GM23338 (cell line): ENCODE measurements at regions not wholly inside any gene's neighbourhood (a gene's known extent, or its start where the extent isn't known, plus 50 kb on each side); places are given as distances from the start of the nearest gene placed in this dataset.

Source experiments
- ATAC-seq: fragments of 200-7000 bp; cut with Tn5 transposase; 3 replicates; pipeline ENCODE4 v1.9.1; 2020
- DNase-seq: peaks from one replicate; pipeline ENCODE4 v3.0.0-alpha.2; 2015; ENCODE audit warnings: low spot score
- H2AFZ ChIP-seq: fragments of 200-600 bp; sonication (generic); 2 replicates; pipeline ENCODE4 v1.8.0; 2016; ENCODE audit warnings: antibody characterized with exemption, mild to moderate bottlenecking, moderate library complexity
- H3F3A ChIP-seq: fragments of 200-600 bp; sonication (generic); replicated peaks from 2 replicates; pipeline ENCODE4 v1.8.0; 2017; ENCODE audit warnings: antibody characterized with exemption, mixed run types, low read depth
- H3K27ac ChIP-seq: fragments of 200-600 bp; sonication (generic); 2 replicates; pipeline ENCODE4 v1.6.1; 2016; ENCODE audit warnings: low read depth
- H3K27me3 ChIP-seq: fragments of 200-600 bp; sonication (generic); 2 replicates; pipeline ENCODE4 v1.8.0; 2016; ENCODE audit warnings: mild to moderate bottlenecking, mixed run types, moderate library complexity; ENCODE audit not compliant: insufficient read depth
- H3K36me3 ChIP-seq: fragments of 200-600 bp; sonication (generic); 2 replicates; pipeline ENCODE4 v1.8.0; 2016; ENCODE audit warnings: mild to moderate bottlenecking; ENCODE audit not compliant: insufficient read depth
- H3K4me1 ChIP-seq: fragments of 200-600 bp; sonication (generic); 2 replicates; pipeline ENCODE4 v1.8.0; 2016; ENCODE audit warnings: mild to moderate bottlenecking, moderate library complexity; ENCODE audit not compliant: insufficient read depth
- H3K4me2 ChIP-seq: fragments of 200-600 bp; sonication (generic); 2 replicates; pipeline ENCODE4 v1.7.1; 2017; ENCODE audit warnings: mixed run types
- H3K4me3 ChIP-seq: fragments of 200-600 bp; sonication (generic); 2 replicates; pipeline ENCODE4 v1.6.1; 2016; ENCODE audit warnings: mixed run types
- H3K79me2 ChIP-seq: fragments of 200-600 bp; sonication (generic); replicated peaks from 2 replicates; pipeline ENCODE4 v1.8.0; 2017; ENCODE audit warnings: mild to moderate bottlenecking; ENCODE audit not compliant: insufficient read depth
- H3K9me2 ChIP-seq: fragments of 200-600 bp; sonication (generic); 2 replicates; pipeline ENCODE4 v1.8.0; 2017; ENCODE audit not compliant: insufficient read depth
- H4K20me1 ChIP-seq: fragments of 200-600 bp; sonication (generic); replicated peaks from 2 replicates; pipeline ENCODE4 v1.8.0; 2017; ENCODE audit warnings: mild to moderate bottlenecking; ENCODE audit not compliant: insufficient read depth
- H3K27ac Mint-ChIP-seq: 2 replicates; pipeline ENCODE4 v1.8.0; 2020; ENCODE audit warnings: inconsistent platforms, mild to moderate bottlenecking, moderate library complexity, mixed read lengths
- H3K27me3 Mint-ChIP-seq: 3 replicates; pipeline ENCODE4 v1.8.0; 2022; ENCODE audit warnings: low read depth, mild to moderate bottlenecking, moderate library complexity, mixed read lengths, inconsistent platforms; ENCODE audit not compliant: insufficient read depth, poor library complexity
- H3K36me3 Mint-ChIP-seq: 3 replicates; pipeline ENCODE4 v1.8.0; 2021; ENCODE audit warnings: low read depth, mild to moderate bottlenecking, inconsistent platforms, moderate library complexity, mixed read lengths
- H3K4me1 Mint-ChIP-seq: 3 replicates; pipeline ENCODE4 v1.8.0; 2020; ENCODE audit warnings: mild to moderate bottlenecking, inconsistent platforms, mixed read lengths
- H3K4me3 Mint-ChIP-seq: 3 replicates; pipeline ENCODE4 v1.8.0; 2021; ENCODE audit warnings: moderate library complexity, mild to moderate bottlenecking, inconsistent platforms, mixed read lengths
- H3K9me3 Mint-ChIP-seq: 3 replicates; pipeline ENCODE4 v1.8.0; 2020; ENCODE audit warnings: moderate library complexity, mild to moderate bottlenecking, inconsistent platforms, mixed read lengths
- JUNB ChIP-seq: IDR thresholded peaks from one replicate; pipeline ENCODE4 v1.6.1; 2016; ENCODE audit warnings: antibody characterized with exemption; ENCODE audit not compliant: unreplicated experiment
- ZNF331 ChIP-seq: fragments of 250-450 bp; sonication (Bioruptor Pico); IDR thresholded peaks from 2 replicates; pipeline ENCODE4 v1.5.0; 2020; ENCODE audit warnings: low read depth, mild to moderate bottlenecking, moderate library complexity
- TF ChIP-seq, protein P1 (sequence below): fragments of 250-450 bp; sonication (Bioruptor Pico); IDR thresholded peaks from 2 replicates; pipeline ENCODE4 v1.5.0; 2020; ENCODE audit warnings: mild to moderate bottlenecking, moderate library complexity
- TF ChIP-seq, protein P2 (sequence below), 2 experiments: fragments of 200-600 bp in 1 of 2; sonication (generic) in 1 of 2; conservative IDR thresholded peaks; 2 replicates each; pipeline versions ENCODE4 v1.5.1 to v1.6.1; 2016 to 2017; ENCODE audit warnings: antibody characterized with exemption in 2 of 2, low read depth in 2 of 2, mild to moderate bottlenecking in 2 of 2, moderate library complexity in 1 of 2

GRCh38 chr2:2889141-2889540, 488.5 kb downstream of the EIPR1 start (continued):
- TF ChIP-seq, protein P1, sequence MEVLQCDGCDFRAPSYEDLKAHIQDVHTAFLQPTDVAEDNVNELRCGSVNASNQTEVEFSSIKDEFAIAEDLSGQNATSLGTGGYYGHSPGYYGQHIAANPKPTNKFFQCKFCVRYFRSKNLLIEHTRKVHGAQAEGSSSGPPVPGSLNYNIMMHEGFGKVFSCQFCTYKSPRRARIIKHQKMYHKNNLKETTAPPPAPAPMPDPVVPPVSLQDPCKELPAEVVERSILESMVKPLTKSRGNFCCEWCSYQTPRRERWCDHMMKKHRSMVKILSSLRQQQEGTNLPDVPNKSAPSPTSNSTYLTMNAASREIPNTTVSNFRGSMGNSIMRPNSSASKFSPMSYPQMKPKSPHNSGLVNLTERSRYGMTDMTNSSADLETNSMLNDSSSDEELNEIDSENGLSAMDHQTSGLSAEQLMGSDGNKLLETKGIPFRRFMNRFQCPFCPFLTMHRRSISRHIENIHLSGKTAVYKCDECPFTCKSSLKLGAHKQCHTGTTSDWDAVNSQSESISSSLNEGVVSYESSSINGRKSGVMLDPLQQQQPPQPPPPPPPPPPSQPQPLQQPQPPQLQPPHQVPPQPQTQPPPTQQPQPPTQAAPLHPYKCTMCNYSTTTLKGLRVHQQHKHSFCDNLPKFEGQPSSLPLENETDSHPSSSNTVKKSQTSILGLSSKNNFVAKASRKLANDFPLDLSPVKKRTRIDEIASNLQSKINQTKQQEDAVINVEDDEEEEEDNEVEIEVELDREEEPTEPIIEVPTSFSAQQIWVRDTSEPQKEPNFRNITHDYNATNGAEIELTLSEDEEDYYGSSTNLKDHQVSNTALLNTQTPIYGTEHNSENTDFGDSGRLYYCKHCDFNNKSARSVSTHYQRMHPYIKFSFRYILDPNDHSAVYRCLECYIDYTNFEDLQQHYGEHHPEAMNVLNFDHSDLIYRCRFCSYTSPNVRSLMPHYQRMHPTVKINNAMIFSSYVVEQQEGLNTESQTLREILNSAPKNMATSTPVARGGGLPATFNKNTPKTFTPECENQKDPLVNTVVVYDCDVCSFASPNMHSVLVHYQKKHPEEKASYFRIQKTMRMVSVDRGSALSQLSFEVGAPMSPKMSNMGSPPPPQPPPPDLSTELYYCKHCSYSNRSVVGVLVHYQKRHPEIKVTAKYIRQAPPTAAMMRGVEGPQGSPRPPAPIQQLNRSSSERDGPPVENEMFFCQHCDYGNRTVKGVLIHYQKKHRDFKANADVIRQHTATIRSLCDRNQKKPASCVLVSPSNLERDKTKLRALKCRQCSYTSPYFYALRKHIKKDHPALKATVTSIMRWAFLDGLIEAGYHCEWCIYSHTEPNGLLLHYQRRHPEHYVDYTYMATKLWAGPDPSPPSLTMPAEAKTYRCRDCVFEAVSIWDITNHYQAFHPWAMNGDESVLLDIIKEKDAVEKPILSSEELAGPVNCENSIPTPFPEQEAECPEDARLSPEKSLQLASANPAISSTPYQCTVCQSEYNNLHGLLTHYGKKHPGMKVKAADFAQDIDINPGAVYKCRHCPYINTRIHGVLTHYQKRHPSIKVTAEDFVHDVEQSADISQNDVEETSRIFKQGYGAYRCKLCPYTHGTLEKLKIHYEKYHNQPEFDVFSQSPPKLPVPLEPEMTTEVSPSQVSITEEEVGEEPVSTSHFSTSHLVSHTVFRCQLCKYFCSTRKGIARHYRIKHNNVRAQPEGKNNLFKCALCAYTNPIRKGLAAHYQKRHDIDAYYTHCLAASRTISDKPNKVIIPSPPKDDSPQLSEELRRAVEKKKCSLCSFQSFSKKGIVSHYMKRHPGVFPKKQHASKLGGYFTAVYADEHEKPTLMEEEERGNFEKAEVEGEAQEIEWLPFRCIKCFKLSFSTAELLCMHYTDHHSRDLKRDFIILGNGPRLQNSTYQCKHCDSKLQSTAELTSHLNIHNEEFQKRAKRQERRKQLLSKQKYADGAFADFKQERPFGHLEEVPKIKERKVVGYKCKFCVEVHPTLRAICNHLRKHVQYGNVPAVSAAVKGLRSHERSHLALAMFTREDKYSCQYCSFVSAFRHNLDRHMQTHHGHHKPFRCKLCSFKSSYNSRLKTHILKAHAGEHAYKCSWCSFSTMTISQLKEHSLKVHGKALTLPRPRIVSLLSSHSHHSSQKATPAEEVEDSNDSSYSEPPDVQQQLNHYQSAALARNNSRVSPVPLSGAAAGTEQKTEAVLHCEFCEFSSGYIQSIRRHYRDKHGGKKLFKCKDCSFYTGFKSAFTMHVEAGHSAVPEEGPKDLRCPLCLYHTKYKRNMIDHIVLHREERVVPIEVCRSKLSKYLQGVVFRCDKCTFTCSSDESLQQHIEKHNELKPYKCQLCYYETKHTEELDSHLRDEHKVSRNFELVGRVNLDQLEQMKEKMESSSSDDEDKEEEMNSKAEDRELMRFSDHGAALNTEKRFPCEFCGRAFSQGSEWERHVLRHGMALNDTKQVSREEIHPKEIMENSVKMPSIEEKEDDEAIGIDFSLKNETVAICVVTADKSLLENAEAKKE: no peak
- no peak for TF ChIP-seq JUNB

- Histone ChIP-seq H3K9me2 (no peaks in the 10 kb centered on the region), H3K27me3 (no peaks in the 10 kb centered on the region), H3K4me2 (no peak overlapping the region), H3K27ac (no peak overlapping the region), H3F3A (no peaks in the 10 kb centered on the region), H3K4me3 (no peak overlapping the region), H4K20me1 (no peaks in the 10 kb centered on the region), H2AFZ (no peak overlapping the region), H3K4me1 (no peaks in the 10 kb centered on the region), H3K79me2 (no peaks in the 10 kb centered on the region), H3K36me3 (no peaks in the 10 kb centered on the region)
- no peak for DNase-seq
- peaks cover 2% of the 10 kb centered on the region for H3K27me3 Mint-ChIP-seq
- peaks cover 5% of the 10 kb centered on the region; the same call in 2 of the 3 replicates for H3K36me3 Mint-ChIP-seq
- no peak overlapping the region for H3K4me3 Mint-ChIP-seq
- ATAC-seq: no peak; the same call in 2 of the 3 replicates
- H3K27ac Mint-ChIP-seq: no peak overlapping the region
- no peaks in the 10 kb centered on the region for H3K4me1 Mint-ChIP-seq
- H3K9me3 Mint-ChIP-seq: peaks cover 7% of the 10 kb centered on the region
- TF ChIP-seq, protein P1: no peak
- TF ChIP-seq ZNF331: no peak
- TF ChIP-seq, protein P2, sequence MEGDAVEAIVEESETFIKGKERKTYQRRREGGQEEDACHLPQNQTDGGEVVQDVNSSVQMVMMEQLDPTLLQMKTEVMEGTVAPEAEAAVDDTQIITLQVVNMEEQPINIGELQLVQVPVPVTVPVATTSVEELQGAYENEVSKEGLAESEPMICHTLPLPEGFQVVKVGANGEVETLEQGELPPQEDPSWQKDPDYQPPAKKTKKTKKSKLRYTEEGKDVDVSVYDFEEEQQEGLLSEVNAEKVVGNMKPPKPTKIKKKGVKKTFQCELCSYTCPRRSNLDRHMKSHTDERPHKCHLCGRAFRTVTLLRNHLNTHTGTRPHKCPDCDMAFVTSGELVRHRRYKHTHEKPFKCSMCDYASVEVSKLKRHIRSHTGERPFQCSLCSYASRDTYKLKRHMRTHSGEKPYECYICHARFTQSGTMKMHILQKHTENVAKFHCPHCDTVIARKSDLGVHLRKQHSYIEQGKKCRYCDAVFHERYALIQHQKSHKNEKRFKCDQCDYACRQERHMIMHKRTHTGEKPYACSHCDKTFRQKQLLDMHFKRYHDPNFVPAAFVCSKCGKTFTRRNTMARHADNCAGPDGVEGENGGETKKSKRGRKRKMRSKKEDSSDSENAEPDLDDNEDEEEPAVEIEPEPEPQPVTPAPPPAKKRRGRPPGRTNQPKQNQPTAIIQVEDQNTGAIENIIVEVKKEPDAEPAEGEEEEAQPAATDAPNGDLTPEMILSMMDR (conservative IDR thresholded peaks at IDR 0.05; ENCODE audit: low read depth in 2 of 2): no peak
These were observed 489.7 kb downstream of the EIPR1 start for GRCh38 chr2:2887772-2888387.
